NCI-H2227 (cell line): ENCODE measurements at regions not wholly inside any gene's neighbourhood (a gene's known extent, or its start where the extent isn't known, plus 50 kb on each side); places are given as distances from the start of the nearest gene placed in this dataset.

Source experiments
- DNase-seq: peaks from one replicate; lab custom pipeline; 2025; ENCODE audit not compliant: unreplicated experiment; lab: John Stamatoyannopoulos, UW

GRCh38 chrX:107502316-107502715, 52.9 kb downstream of the FRMPD3 start:
- DNase-seq, result no peak

DNA sequence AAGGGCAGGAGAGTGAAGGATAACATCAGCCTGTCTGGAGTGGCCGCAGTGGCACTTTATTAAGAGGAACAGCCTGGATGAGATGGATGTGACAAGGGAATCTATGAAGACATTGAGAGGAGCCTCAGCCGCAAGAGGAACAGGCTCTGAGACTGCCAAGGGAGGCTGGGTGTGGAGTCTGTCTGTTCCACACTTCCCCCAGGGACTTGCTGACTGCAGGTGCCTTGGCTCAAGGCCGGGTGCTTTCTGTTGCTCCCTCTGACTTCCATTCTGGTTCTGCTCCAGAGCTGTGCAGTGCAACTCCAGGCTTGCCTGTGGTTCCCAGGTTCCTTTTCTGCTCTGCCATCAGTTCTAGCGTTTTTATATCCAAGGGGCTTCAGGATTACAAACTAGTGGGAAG, 54.6 kb downstream of the FRMPD3 start:
- DNase-seq, result no peak

DNA sequence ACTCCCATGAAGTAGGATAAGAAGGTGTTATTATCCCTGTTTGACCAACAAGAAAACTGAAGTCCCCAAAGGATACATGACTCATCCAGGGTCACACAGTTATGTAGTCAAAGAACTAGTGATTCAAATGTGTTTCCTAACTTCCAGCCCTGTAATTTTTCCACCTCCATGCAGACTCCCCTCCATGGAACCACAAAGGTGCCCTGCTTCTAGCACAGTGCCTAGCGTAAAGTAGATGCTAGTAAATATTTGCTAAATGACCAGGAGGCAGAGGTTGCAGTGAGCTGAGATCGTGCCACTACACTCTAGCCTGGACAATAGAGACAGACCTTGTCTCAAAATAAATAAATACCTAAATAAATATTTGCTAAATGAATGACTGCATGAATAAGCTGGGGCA, 55.8 kb downstream of the FRMPD3 start:
- DNase-seq, result no peak

DNA sequence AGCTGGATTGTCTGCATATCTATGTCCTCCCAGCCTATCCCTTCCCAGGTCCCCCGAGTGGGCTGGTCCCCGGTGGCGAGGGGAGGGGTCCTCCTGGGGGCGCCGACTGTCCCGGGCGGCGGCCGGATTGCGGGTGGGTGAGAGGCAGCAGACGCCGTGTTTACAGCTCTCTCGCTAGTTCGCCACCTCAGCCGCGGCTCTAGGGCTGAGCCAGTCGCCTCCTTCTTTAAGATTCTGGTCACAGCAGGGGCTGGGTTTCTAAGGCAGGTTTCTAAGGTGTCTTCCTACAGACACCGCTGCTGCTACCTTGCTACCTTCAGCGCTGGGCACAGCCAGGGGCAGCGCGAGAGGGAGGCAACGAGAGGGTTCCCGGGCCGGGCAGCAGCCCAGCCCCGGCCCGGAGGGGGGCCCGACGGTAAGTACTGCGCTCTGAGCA, 57.2 kb downstream of the FRMPD3 start:
- DNase-seq, result no peak

- DNase-seq, result no peak
Observed at GRCh38 chrX:107507093-107507743, 57.8 kb downstream of the FRMPD3 start.

GRCh38 chrX:107507744-107508117, 58.3 kb downstream of the FRMPD3 start:
- no peak for DNase-seq

- no peak for DNase-seq
Observed at GRCh38 chrX:107508925-107509324, 59.5 kb downstream of the FRMPD3 start.

DNA sequence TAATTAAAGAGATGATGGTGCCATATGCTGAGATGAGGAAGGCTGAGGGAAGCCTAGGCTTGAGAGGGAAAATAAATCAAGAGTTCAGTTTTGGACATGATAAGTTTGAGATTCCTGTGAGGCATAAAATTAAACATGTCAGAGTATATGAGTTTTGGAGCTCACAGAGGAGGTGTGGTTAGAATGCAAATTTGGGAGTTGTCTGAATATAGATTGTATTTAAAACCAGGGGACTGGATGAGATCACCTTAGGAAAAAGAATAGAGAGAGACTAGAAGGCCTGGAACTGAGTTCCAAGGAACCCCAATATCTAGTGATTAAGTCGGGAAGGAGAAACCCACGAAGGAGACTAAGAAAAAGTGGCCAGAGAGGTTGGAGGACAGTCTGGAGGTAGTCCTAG, 65.5 kb downstream of the FRMPD3 start:
- DNase-seq, result no peak

- no peak for DNase-seq
Observed at GRCh38 chrX:107521877-107522586, 72.6 kb downstream of the FRMPD3 start.

- no peak for DNase-seq
Observed at GRCh38 chrX:107522901-107523300, 73.4 kb downstream of the FRMPD3 start.

GRCh38 chrX:107526141-107526540, 76.7 kb downstream of the FRMPD3 start:
- no peak for DNase-seq

GRCh38 chrX:107530141-107530540, 80.7 kb downstream of the FRMPD3 start:
- no peak for DNase-seq

- no peak for DNase-seq
Observed at GRCh38 chrX:107537815-107538214, 88.4 kb downstream of the FRMPD3 start.

DNA sequence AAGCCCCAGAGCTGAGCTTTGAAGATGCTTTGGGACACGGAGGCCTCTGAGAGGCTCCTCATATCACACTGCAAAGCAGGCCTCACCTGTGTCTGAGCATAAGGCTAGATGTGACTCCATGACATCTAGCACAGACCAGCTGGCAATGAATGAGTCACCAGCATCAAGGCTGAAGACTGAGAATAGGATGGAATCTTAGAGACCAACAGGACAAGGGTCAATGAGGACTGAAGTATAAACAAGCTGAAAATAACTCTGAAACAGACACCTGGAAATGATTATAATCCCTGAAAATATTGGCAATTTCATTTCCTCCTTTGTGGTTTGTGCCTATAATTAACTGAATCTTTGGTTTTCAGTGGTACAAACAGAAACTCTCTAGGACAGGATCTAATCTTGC, 87.1 kb upstream of the PRPS1 start:
- no peak for DNase-seq

GRCh38 chrX:107542040-107542439, 86.3 kb upstream of the PRPS1 start:
- DNase-seq, result no peak

DNA sequence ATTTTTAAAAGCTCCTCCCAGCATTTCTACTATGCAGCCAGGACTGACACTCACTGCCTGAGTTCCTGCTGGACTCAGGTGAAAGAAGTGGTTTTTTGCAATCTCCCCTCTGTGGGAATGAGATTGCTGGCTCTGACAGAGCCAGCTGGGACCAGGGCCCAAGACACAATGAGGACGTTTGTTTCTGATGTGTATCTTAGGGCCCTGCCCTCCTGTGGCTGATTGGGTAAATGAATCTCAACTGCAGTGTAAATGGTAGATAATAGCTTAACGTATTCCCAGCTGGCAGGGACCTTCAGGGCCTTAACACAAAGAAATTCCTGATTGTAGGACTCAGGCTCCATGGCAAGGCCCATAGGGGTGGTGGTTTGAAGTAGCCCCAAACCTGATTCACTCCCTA, 85.8 kb upstream of the PRPS1 start:
- peak; percentile 64 for DNase-seq

DNA sequence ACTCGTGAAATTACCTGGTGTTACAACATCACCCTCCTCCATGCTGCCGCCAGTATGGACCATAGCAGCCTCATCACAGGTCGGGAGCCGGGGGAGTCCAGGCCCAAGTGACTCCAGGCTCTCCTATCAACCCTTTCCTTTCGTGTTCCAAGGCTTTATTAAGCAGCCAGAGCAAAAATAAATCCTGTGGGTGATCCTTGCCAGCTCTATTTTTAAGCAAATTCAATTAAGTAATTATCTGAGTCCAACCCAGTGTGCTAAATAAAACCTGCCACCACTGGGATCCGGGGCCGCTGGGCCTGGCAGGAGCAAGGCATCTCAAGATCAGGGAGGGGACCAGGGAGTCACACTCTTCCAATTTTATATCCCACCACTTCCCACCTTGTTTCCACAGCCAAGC, 80.7 kb upstream of the PRPS1 start:
- no peak for DNase-seq

GRCh38 chrX:107548775-107549174, 79.5 kb upstream of the PRPS1 start:
- no peak for DNase-seq

DNA sequence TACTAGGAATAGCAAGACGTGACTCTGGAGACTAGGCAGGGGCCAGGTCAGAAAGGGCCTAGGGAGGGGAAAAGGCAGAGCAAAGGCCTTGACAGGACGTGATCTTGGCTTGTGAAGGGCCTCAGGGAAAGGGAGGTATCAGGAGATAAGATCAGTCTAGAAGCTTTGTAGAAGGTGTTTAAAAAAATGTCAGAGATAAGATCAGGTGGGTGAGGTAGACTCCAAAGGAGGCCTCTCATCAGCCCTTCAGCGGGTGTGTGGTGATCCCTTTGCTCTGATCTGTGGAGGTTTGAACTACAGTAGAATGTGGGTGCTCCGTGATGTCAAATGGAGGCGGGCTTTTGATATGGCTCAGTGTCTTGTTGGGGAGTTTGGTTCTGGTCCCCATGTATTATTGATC, 78.8 kb upstream of the PRPS1 start:
- no peak for DNase-seq

- DNase-seq, result no peak
Observed at GRCh38 chrX:107551546-107551945, 76.8 kb upstream of the PRPS1 start.

DNA sequence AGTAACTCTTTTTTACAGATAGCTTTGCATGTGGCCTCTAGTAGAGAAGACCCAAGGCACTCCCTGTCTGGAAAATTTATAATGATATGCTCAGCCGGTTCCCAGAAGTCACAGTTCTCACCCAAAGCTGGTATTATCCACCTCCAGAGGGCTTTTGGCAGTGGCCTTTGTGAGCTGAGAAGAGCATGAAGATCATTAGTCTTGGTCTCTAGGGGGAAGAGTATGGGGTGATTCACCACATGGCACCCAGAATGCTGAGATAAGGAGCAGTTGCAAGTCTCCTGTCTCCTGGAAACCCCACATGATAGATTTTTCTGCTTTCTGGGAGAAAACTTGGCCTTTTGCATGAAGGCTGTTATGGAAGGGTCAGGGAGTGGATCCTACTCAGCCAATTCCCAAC, 75.4 kb upstream of the PRPS1 start:
- DNase-seq, result no peak

DNA sequence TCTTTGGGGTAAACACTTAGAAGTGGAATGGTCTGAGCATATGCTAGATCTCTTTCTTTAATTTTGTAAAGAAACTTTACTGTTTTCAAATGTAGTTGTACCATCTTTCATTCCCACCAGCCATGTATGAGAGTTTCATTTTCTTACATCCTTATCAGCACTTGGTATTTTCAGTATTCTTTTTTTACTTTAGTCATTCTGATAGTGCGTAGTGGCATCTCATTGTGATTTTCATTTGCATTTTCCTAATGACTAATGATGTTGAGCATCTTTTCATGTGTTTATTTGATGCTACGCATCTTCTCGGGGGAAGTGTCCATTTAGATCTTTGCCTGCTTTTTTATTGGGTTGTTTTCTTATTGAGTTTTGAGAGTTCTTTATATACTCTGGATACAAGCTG, 71.3 kb upstream of the PRPS1 start:
- no peak for DNase-seq

GRCh38 chrX:107559506-107559905, 68.8 kb upstream of the PRPS1 start:
- DNase-seq, result no peak
